PC-3 (cell line): ENCODE measurements at regions not wholly inside any gene's neighbourhood (a gene's known extent, or its start where the extent isn't known, plus 50 kb on each side); places are given as distances from the start of the nearest gene placed in this dataset.

ENCODE experiments used
- CTCF ChIP-seq: fragments of 300-600 bp; sonication (generic); conservative IDR thresholded peaks from 2 replicates; pipeline ENCODE4 v1.5.1; 2017; ENCODE audit warnings: antibody characterized with exemption, low read depth, mild to moderate bottlenecking, low read length
- EZH2 ChIP-seq: fragments of 300-600 bp; sonication (generic); IDR thresholded peaks from one replicate; pipeline ENCODE4 v1.6.1; 2017; ENCODE audit warnings: antibody characterized with exemption, mild to moderate bottlenecking, low read length; ENCODE audit not compliant: unreplicated experiment
- EZH2phosphoT487 ChIP-seq: fragments of 300-600 bp; sonication (generic); IDR thresholded peaks from 2 replicates; pipeline ENCODE4 v1.6.1; 2018; ENCODE audit warnings: mild to moderate bottlenecking, antibody characterized with exemption, low read length, borderline replicate concordance

GRCh38 chr10:71143170-71143569 is 69.2 kb upstream of the UNC5B start:
- TF ChIP-seq CTCF (no peak), EZH2 (no peak), EZH2phosphoT487 (no peak)
